ENCODE measurements at regions not wholly inside any gene's neighbourhood (a gene's known extent, or its start where the extent isn't known, plus 50 kb on each side); places are given as distances from the start of the nearest gene placed in this dataset.

- 22 to 81% methylated on average over 2 of the region's 2 CpGs for WGBS, 2 donors
- ATAC-seq (no peak), DNase-seq (no peak), FAIRE-seq (no peak)
- no peaks in the 10 kb centered on the region for H3K9me3 ChIP-seq
- H3K27ac ChIP-seq: no peak overlapping the region
- no peaks in the 10 kb centered on the region for H3K4me1 ChIP-seq
- H3K4me3 ChIP-seq: no peak overlapping the region
- intact Hi-C loops (cut with DNase I): no loop called here
- no peaks in the 10 kb centered on the region for H3K27me3 ChIP-seq
- no peaks in the 10 kb centered on the region for H3K36me3 ChIP-seq
- TF ChIP-seq CTCF (IDR thresholded peaks at IDR 0.05): no peak
These were observed 152.0 kb upstream of the PEX5L start for GRCh38 chr3:180188512-180189309.

- intact Hi-C loops (cut with DNase I): no loop called here
- H3K27me3 ChIP-seq: no peaks in the 10 kb centered on the region
- H3K4me1 ChIP-seq: no peaks in the 10 kb centered on the region
- no peaks in the 10 kb centered on the region for H3K9me3 ChIP-seq
- no peak for FAIRE-seq
- no peak for TF ChIP-seq CTCF (IDR thresholded peaks at IDR 0.05)
- no peak overlapping the region for H3K4me3 ChIP-seq
- DNase-seq: no peak
- H3K36me3 ChIP-seq: no peaks in the 10 kb centered on the region
- H3K27ac ChIP-seq: no peak overlapping the region
- 85 to 88% methylated on average over 3 of the region's 3 CpGs for WGBS, 2 donors
- no peak for ATAC-seq
These were observed 152.5 kb upstream of the PEX5L start for GRCh38 chr3:180189310-180189648.

DNA sequence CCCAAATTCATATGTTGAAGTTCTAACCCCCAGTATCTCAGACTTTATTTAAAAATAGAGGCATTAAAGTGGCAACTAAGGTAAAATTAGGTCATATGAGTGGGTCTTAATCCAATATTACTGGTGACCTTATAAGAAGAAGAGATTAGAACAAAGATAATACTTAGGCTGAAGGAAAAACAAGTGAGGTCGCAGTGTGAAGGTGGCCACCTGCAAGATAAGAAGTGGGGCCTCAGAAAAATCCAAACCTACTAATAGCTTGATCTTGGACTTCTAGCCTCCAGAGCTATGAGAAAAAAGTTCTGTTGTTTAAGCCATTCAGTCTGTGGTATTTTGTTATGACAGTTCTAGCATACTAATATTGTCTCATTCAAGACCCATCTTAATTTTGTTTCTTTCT is 159.9 kb upstream of the PEX5L start:
- intact Hi-C loops (cut with DNase I): no loop called here
- H3K4me3 ChIP-seq: no peak overlapping the region
- peak overlapping the region in 1 of 4 donors; percentile 22 for H3K27ac ChIP-seq
- 22 to 46% methylated on average over 1 of the region's 1 CpG for WGBS, 2 donors
- ATAC-seq (peak; percentile 80 to 94 (median 90)), DNase-seq (peak in 2 of 6 donors; percentile 49 to 50), FAIRE-seq (no peak)
- H3K36me3 ChIP-seq: no peaks in the 10 kb centered on the region
- H3K27me3 ChIP-seq: no peaks in the 10 kb centered on the region
- H3K9me3 ChIP-seq: no peaks in the 10 kb centered on the region
- TF ChIP-seq CTCF (IDR thresholded peaks at IDR 0.05): no peak
- H3K4me1 ChIP-seq: no peaks in the 10 kb centered on the region

GRCh38 chr3:180199417-180199995 is 162.8 kb upstream of the PEX5L start:
- no peaks in the 10 kb centered on the region for H3K4me1 ChIP-seq
- intact Hi-C loops (cut with DNase I): no loop called here
- no peak for FAIRE-seq
- no peak for TF ChIP-seq CTCF (IDR thresholded peaks at IDR 0.05)
- H3K36me3 ChIP-seq: no peaks in the 10 kb centered on the region
- H3K9me3 ChIP-seq: no peaks in the 10 kb centered on the region
- no peak for ATAC-seq
- no peak for DNase-seq
- H3K27ac ChIP-seq: no peak overlapping the region
- 62 to 64% methylated on average over 5 of the region's 5 CpGs for WGBS, 2 donors
- no peaks in the 10 kb centered on the region for H3K27me3 ChIP-seq
- H3K4me3 ChIP-seq: no peak overlapping the region

GRCh38 chr3:180215866-180216265 is 179.1 kb upstream of the PEX5L start:
- ATAC-seq (peak; percentile 81 to 95 (median 91)), DNase-seq (peak in 2 of 6 donors; percentile 33 to 43), FAIRE-seq (no peak)
- Histone ChIP-seq H3K36me3 (no peaks in the 10 kb centered on the region), H3K4me1 (peaks cover 0 to 5% (median 5%) of the 10 kb centered on the region in 3 donors), H3K9me3 (no peaks in the 10 kb centered on the region), H3K27ac (peak overlapping the region in 1 of 4 donors; percentile 26), H3K4me3 (no peak overlapping the region), H3K27me3 (no peaks in the 10 kb centered on the region)
- WGBS, 2 donors: 25 to 30% methylated on average over 2 of the region's 2 CpGs
- intact Hi-C loops (cut with DNase I): no loop called here
- TF ChIP-seq CTCF (IDR thresholded peaks at IDR 0.05): no peak
